ENCODE measurements at regions not wholly inside any gene's neighbourhood (a gene's known extent, or its start where the extent isn't known, plus 50 kb on each side); places are given as distances from the start of the nearest gene placed in this dataset.

DNA sequence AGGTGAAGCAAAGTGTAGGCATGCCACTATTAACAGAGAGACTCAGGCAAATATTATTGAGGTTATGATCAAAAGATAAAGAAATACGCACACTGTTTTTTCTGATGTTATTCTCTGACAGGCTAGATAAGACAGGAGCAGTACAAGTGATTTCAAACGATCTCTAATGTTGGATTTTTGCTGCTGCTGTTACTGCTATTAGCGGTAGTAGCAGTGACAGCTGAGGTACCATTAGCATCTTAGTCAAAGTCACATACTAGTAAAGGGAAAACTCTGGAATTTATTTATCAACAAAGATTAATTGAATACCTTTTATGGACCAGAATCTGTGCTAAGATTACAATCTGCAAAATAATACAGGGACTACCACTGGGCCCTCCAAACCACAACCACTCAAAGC is 362.4 kb upstream of the CDH6 start:
- no peaks in the 10 kb centered on the region for H3K79me2 ChIP-seq (ENCODE audit: control insufficient read depth, insufficient read depth, low read length)
- no peaks in the 10 kb centered on the region for H3K27me3 ChIP-seq (ENCODE audit: control insufficient read depth in 2 of 2, insufficient read depth in 2 of 2, low read length in 2 of 2)
- FAIRE-seq (no peak), DNase-seq (ENCODE audit: low read depth, low spot score) (no peak)
- no peak overlapping the region for H3K27ac ChIP-seq (ENCODE audit: insufficient read depth, low read depth, low read length)
- no peak overlapping the region for H3K9ac ChIP-seq (replicated peaks; ENCODE audit: extremely low read depth, insufficient read depth, low read length)
- intact Hi-C loops (cut with micrococcal nuclease) (no loop called here), dilution Hi-C loops (cut with MboI; ENCODE audit: extremely low pct_ligation_motif_present, low sequenced_read_pairs) (no loop called here)
- no peaks in the 10 kb centered on the region for H3K36me3 ChIP-seq (ENCODE audit: control insufficient read depth in 2 of 2, extremely low read depth in 1 of 2, insufficient read depth in 2 of 2, low read length in 2 of 2)
- no peaks in the 10 kb centered on the region for H3K9me1 ChIP-seq (replicated peaks; ENCODE audit: control insufficient read depth, extremely low read depth, insufficient read depth, low read length)
- no peaks in the 10 kb centered on the region for H4K20me1 ChIP-seq (replicated peaks; ENCODE audit: control insufficient read depth, extremely low read depth, insufficient read depth, low read length)
- ChIA-PET POLR2A (no interaction called here), CTCF (no interaction called here)
- no peaks in the 10 kb centered on the region for H3K4me1 ChIP-seq (ENCODE audit: control insufficient read depth, extremely low read depth, insufficient read depth, low read length)
- no peak overlapping the region for H3K4me2 ChIP-seq (ENCODE audit: insufficient read depth, low read length)
- H2AFZ ChIP-seq (ENCODE audit: low read depth, low read length), result no peak overlapping the region
- H3K9me3 ChIP-seq (replicated peaks; ENCODE audit: control insufficient read depth, insufficient read depth, low read length), result no peaks in the 10 kb centered on the region
- TF ChIP-seq JUN (IDR thresholded peaks at IDR 0.05; ENCODE audit: borderline replicate concordance, insufficient read depth, insufficient read length, low read depth), result no peak
- TF ChIP-seq, protein P1, sequence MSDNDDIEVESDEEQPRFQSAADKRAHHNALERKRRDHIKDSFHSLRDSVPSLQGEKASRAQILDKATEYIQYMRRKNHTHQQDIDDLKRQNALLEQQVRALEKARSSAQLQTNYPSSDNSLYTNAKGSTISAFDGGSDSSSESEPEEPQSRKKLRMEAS (IDR thresholded peaks at IDR 0.05; ENCODE audit: insufficient read depth, insufficient read length), result no peak
- no TSS peak for BruUV-seq (replicated peaks)
- no peak overlapping the region for H3K4me3 ChIP-seq (replicated peaks in 1 of 3; ENCODE audit: insufficient read depth in 1 of 3, low read depth in 1 of 3, low read length in 3 of 3)

DNA sequence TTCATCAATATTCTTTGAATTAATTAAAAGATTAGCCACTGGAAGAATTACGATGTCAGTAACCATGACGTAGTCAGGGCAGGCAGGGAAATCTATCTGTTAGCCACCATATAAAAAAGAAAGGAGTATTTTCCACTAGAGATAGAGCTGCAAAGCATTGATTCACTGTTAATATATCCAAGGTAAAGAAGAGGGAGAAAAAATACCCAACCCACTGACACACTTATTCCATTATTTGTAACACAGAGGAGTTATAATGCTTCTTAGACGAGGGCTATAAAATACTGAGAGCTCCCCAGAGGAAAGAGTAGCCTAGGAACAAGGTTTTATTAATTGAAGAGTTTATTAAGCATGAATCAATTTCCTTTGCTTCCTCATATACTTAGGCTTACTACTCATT is 382.2 kb upstream of the CDH6 start:
- no peak overlapping the region for H3K4me3 ChIP-seq (replicated peaks in 1 of 3; ENCODE audit: insufficient read depth in 1 of 3, low read depth in 1 of 3, low read length in 3 of 3)
- H3K4me1 ChIP-seq (ENCODE audit: control insufficient read depth, extremely low read depth, insufficient read depth, low read length), result no peaks in the 10 kb centered on the region
- H4K20me1 ChIP-seq (replicated peaks; ENCODE audit: control insufficient read depth, extremely low read depth, insufficient read depth, low read length), result no peaks in the 10 kb centered on the region
- CTCF ChIA-PET, result no interaction called here
- H3K4me2 ChIP-seq (ENCODE audit: insufficient read depth, low read length), result no peak overlapping the region
- no peaks in the 10 kb centered on the region for H3K9me3 ChIP-seq (replicated peaks; ENCODE audit: control insufficient read depth, insufficient read depth, low read length)
- intact Hi-C loops (cut with micrococcal nuclease), result no loop called here
- no peak for FAIRE-seq
- H3K9ac ChIP-seq (replicated peaks; ENCODE audit: extremely low read depth, insufficient read depth, low read length), result no peak overlapping the region
- BruUV-seq (replicated peaks), result no TSS peak
- no peak overlapping the region for H3K27ac ChIP-seq (ENCODE audit: insufficient read depth, low read depth, low read length)
- no peak for TF ChIP-seq GATA2 (IDR thresholded peaks at IDR 0.05; ENCODE audit: insufficient read depth, insufficient read length, low read depth, low read length)
- TF ChIP-seq EZH2 (IDR thresholded peaks at IDR 0.05; ENCODE audit: borderline replicate concordance, low read depth, low read length, severe bottlenecking), result no peak
- TF ChIP-seq MYC (IDR thresholded peaks at IDR 0.05; ENCODE audit: low read depth, low read length), result no peak
- POLR2A ChIA-PET, result no interaction called here
- no peak for DNase-seq (ENCODE audit: low read depth, low spot score)
- no peaks in the 10 kb centered on the region for H3K9me1 ChIP-seq (replicated peaks; ENCODE audit: control insufficient read depth, extremely low read depth, insufficient read depth, low read length)
- dilution Hi-C loops (cut with MboI; ENCODE audit: extremely low pct_ligation_motif_present, low sequenced_read_pairs), result no loop called here
- no peaks in the 10 kb centered on the region for H3K36me3 ChIP-seq (ENCODE audit: control insufficient read depth in 2 of 2, extremely low read depth in 1 of 2, insufficient read depth in 2 of 2, low read length in 2 of 2)
- no peaks in the 10 kb centered on the region for H3K27me3 ChIP-seq (ENCODE audit: control insufficient read depth in 2 of 2, insufficient read depth in 2 of 2, low read length in 2 of 2)
- H2AFZ ChIP-seq (ENCODE audit: low read depth, low read length), result no peak overlapping the region
- H3K79me2 ChIP-seq (ENCODE audit: control insufficient read depth, insufficient read depth, low read length), result no peaks in the 10 kb centered on the region

Data from endothelial cell of umbilical vein (primary cell).